Lower leg skin (tissue), 4 donors: ENCODE measurements at regions not wholly inside any gene's neighbourhood (a gene's known extent, or its start where the extent isn't known, plus 50 kb on each side); places are given as distances from the start of the nearest gene placed in this dataset.

Experiments
- DNase-seq, 2 donors: peaks; one replicate each; pipeline ENCODE4 v3.0.0-alpha.2; 2019; ENCODE audit warnings: low spot score in 2 of 2
- H3K4me3 ChIP-seq: fragments of 200-600 bp; sonication (generic); 2 replicates; pipeline ENCODE4 v1.5.1; 2017; ENCODE audit warnings: mild to moderate bottlenecking, low read depth; ENCODE audit not compliant: poor library complexity, severe bottlenecking
- CTCF ChIP-seq, 3 donors: fragments of 450-650 bp; IDR thresholded peaks; one replicate each; pipeline ENCODE4 v1.5.1; 2016; ENCODE audit warnings: antibody characterized with exemption in 3 of 3, mild to moderate bottlenecking in 3 of 3, moderate library complexity in 2 of 3
- POLR2A ChIP-seq, 2 donors: fragments of 450-650 bp; IDR thresholded peaks; one replicate each; pipeline ENCODE4 v1.6.1; 2016 to 2017; ENCODE audit warnings: antibody characterized with exemption in 2 of 2, mild to moderate bottlenecking in 1 of 2, moderate library complexity in 1 of 2
- WGBS, 2 donors: methylation state at CpG; one replicate each; pipeline ENCODE4 v1.1.5; 2018; 5-methylcytosine and 5-hydroxymethylcytosine counted together
- intact Hi-C: fragments of 100-400 bp; cut with DNase I; formaldehyde crosslinking; loops from one replicate; pipeline ENCODE4 v1.15.0; 2023; ENCODE audit warnings: low total_unique reads

GRCh38 chr14:56952766-56953473, 142.6 kb upstream of the OTX2 start:
- no peak for TF ChIP-seq CTCF (IDR thresholded peaks at IDR 0.05)
- TF ChIP-seq POLR2A (IDR thresholded peaks at IDR 0.05) = no peak
- no peak overlapping the region for H3K4me3 ChIP-seq
- no peak for DNase-seq
- 76 to 78% methylated on average over 3 of the region's 3 CpGs for WGBS, 2 donors
- intact Hi-C loops = no loop called here

- H3K4me3 ChIP-seq = no peak overlapping the region
- intact Hi-C loops = no loop called here
- TF ChIP-seq POLR2A (IDR thresholded peaks at IDR 0.05) (no peak), CTCF (IDR thresholded peaks at IDR 0.05) (no peak)
- no peak for DNase-seq
- WGBS, 2 donors = 17 to 18% methylated on average over 2 of the region's 2 CpGs
Observed at GRCh38 chr14:56949828-56950227, 139.5 kb upstream of the OTX2 start.

- intact Hi-C loops = no loop called here
- TF ChIP-seq POLR2A (IDR thresholded peaks at IDR 0.05) (no peak), CTCF (IDR thresholded peaks at IDR 0.05) (no peak)
- 42 to 60% methylated on average over 2 of the region's 2 CpGs for WGBS, 2 donors
Observed at GRCh38 chr14:56945291-56945690, 135.0 kb upstream of the OTX2 start.

GRCh38 chr14:56944397-56944796, 134.1 kb upstream of the OTX2 start:
- no peak for TF ChIP-seq CTCF (IDR thresholded peaks at IDR 0.05)
- TF ChIP-seq POLR2A (IDR thresholded peaks at IDR 0.05) = no peak
- no peak overlapping the region for H3K4me3 ChIP-seq
- DNase-seq = no peak
- 89 to 92% methylated on average over 2 of the region's 2 CpGs for WGBS, 2 donors
- intact Hi-C loops = no loop called here

More at GRCh38 chr14:56945291-56945690, 135.0 kb upstream of the OTX2 start:
- H3K4me3 ChIP-seq = no peak overlapping the region
- no peak for DNase-seq

- TF ChIP-seq POLR2A (IDR thresholded peaks at IDR 0.05) = no peak
- no peak for TF ChIP-seq CTCF (IDR thresholded peaks at IDR 0.05)
- no peak for DNase-seq
- no peak overlapping the region for H3K4me3 ChIP-seq
- intact Hi-C loops = no loop called here
Observed at GRCh38 chr14:56933446-56933845, 123.2 kb upstream of the OTX2 start.
